SU-DHL-6 (cell line): ENCODE measurements at regions not wholly inside any gene's neighbourhood (a gene's known extent, or its start where the extent isn't known, plus 50 kb on each side); places are given as distances from the start of the nearest gene placed in this dataset.

Experiments
- CTCF ChIP-seq: fragments of 200-600 bp; sonication (generic); IDR thresholded peaks from one replicate; pipeline ENCODE4 v1.5.1; 2017; ENCODE audit warnings: antibody characterized with exemption, mild to moderate bottlenecking, low read length, moderate library complexity; ENCODE audit not compliant: insufficient read depth, poor library complexity, severe bottlenecking
- EZH2phosphoT487 ChIP-seq: fragments of 200-600 bp; sonication (generic), shearing (Covaris generic); conservative IDR thresholded peaks from 2 replicates; pipeline ENCODE4 v1.6.1; 2018; ENCODE audit warnings: mild to moderate bottlenecking, antibody characterized with exemption, low read length, moderate library complexity, mixed read lengths

- no peak for TF ChIP-seq CTCF
- TF ChIP-seq EZH2phosphoT487 = no peak
These were observed 219.6 kb upstream of the DIAPH2 start for GRCh38 chrX:96464880-96465558.
